ENCODE measurements at regions not wholly inside any gene's neighbourhood (a gene's known extent, or its start where the extent isn't known, plus 50 kb on each side); places are given as distances from the start of the nearest gene placed in this dataset.

DNA sequence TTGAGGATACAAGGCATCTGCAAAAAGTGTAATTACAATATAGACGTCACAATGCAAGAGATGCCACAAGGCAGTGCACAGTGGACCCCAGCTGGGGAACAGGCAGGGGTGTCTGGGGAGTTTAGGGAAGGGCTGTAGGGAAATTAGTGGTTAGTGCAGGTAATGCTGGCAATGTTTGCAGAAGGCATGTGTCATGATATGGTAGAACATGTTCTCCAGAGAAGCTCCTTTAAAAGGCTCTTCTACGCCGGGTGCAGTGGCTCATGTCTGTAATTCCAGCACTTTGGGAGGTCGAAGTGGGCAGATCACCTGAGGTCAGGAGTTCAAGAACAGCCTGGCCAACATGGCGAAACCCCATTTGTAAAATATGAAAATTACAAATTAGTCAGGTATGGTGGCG lies 98.0 kb downstream of the JCAD start (continued):
- TF ChIP-seq, protein P1, sequence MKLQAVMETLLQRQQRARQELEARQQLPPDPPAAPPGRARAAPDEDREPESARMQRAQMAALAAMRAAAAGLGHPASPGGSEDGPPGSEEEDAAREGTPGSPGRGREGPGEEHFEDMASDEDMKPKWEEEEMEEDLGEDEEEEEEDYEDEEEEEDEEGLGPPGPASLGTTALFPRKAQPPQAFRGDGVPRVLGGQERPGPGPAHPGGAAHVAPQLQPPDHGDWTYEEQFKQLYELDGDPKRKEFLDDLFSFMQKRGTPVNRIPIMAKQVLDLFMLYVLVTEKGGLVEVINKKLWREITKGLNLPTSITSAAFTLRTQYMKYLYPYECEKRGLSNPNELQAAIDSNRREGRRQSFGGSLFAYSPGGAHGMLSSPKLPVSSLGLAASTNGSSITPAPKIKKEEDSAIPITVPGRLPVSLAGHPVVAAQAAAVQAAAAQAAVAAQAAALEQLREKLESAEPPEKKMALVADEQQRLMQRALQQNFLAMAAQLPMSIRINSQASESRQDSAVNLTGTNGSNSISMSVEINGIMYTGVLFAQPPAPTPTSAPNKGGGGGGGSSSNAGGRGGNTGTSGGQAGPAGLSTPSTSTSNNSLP (IDR thresholded peaks at IDR 0.05; ENCODE audit: borderline replicate concordance, low read depth, low read length) = no peak
- no peak for TF ChIP-seq CC2D1A (IDR thresholded peaks at IDR 0.05)
- no peak for TF ChIP-seq TAF9B (IDR thresholded peaks at IDR 0.05; ENCODE audit: partially characterized antibody)
- TF ChIP-seq TAF1 (IDR thresholded peaks at IDR 0.05; ENCODE audit: control insufficient read depth, extremely low read depth, insufficient read depth, low read length, severe bottlenecking) = no peak
- no peak for TF ChIP-seq C11orf30 (IDR thresholded peaks at IDR 0.05; ENCODE audit: low read depth)
- TF ChIP-seq OTX1 (CRISPR knock-in tag; IDR thresholded peaks at IDR 0.05) = no peak

DNA sequence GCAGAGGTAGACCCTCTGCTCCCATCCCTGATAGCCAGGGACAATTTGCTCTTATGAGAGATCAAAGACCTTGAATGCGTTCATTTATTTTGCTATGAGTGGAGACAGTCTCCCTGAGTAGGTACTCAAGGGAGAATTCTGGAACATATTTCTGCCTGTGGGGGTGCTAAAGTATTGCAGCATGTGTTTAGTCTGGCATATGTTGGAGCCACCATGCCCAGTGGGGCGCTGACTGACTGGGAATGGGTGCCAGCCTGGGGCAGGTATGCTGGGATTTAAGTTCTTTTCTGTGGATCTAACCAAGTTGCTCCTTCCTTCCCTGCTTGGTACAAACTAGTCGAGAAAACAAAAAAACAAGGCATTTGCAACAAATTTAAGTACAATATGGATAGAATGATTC lies 99.1 kb downstream of the JCAD start:
- H3K4me2 ChIP-seq (ENCODE audit: insufficient read depth, low read length) = no peak overlapping the region
- H3K79me2 ChIP-seq (ENCODE audit: control insufficient read depth, insufficient read depth, low read length) = no peaks in the 10 kb centered on the region
- H3K9ac ChIP-seq (ENCODE audit: insufficient read depth in 1 of 2, low read depth in 2 of 2, low read length in 2 of 2) = no peak overlapping the region
- DNase-seq (ENCODE audit: extremely low read depth in 1 of 4, low spot score in 3 of 4) (no peak), ATAC-seq (no peak), FAIRE-seq (no peak)
- H3K27me3 ChIP-seq (ENCODE audit: control insufficient read depth in 2 of 2, insufficient read depth in 2 of 2, low read length in 2 of 2) = peaks cover 11 to 46% of the 10 kb centered on the region in 2 experiments; a peak in 4 of 5 replicates
- intact Hi-C loops (cut with micrococcal nuclease) = no loop called here
- H3K27ac ChIP-seq (ENCODE audit: extremely low read depth, low read depth, low read length) = no peak overlapping the region
- in situ Hi-C loops (cut with MboI) = no loop called here
- ChIA-PET CTCF (ENCODE audit: low intra/inter-chr PET ratio) (no interaction called here), POLR2A (no interaction called here)
- H3K4me3 ChIP-seq = no peak overlapping the region
- no peaks in the 10 kb centered on the region for H3K9me1 ChIP-seq (ENCODE audit: control insufficient read depth, insufficient read depth, low read length)
- TF ChIP-seq MCM3 (IDR thresholded peaks at IDR 0.05) (no peak), ZNF639 (CRISPR knock-in tag; conservative IDR thresholded peaks at IDR 0.05 in 1 of 2, IDR thresholded peaks at IDR 0.05 in 1 of 2) (no peak), SP1 (CRISPR knock-in tag; IDR thresholded peaks at IDR 0.05) (no peak), ZNF695 (CRISPR knock-in tag; IDR thresholded peaks at IDR 0.05) (no peak), NONO (IDR thresholded peaks at IDR 0.05; ENCODE audit: low read depth in 2 of 2, low read length in 1 of 2) (no peak), ZMIZ1 (IDR thresholded peaks at IDR 0.05; ENCODE audit: low read depth in 2 of 2, low read length in 2 of 2) (no peak), ARID2 (IDR thresholded peaks at IDR 0.05) (no peak), ZBED1 (IDR thresholded peaks at IDR 0.05) (no peak)
- H4K20me1 ChIP-seq (replicated peaks; ENCODE audit: control insufficient read depth, insufficient read depth, low read length) = no peaks in the 10 kb centered on the region
- no TSS peak for BruUV-seq (replicated peaks)
- H3K9me3 ChIP-seq (replicated peaks; ENCODE audit: control insufficient read depth, insufficient read depth, low read depth, low read length) = no peaks in the 10 kb centered on the region
- no peaks in the 10 kb centered on the region; a peak in 1 of 5 replicates for H3K4me1 ChIP-seq (replicated peaks in 1 of 2; ENCODE audit: control insufficient read depth in 2 of 2, insufficient read depth in 2 of 2, low read length in 2 of 2)
- H3K36me3 ChIP-seq (ENCODE audit: control insufficient read depth, insufficient read depth, low read length) = no peaks in the 10 kb centered on the region
- 0% methylated on average over 3 of the region's 3 CpGs for WGBS (ENCODE audit: insufficient coverage, low coverage, missing lambda C conversion rate)
- no peak overlapping the region for H2AFZ ChIP-seq (ENCODE audit: low read depth, low read length)

All from K562 (cell line).